ENCODE measurements at regions not wholly inside any gene's neighbourhood (a gene's known extent, or its start where the extent isn't known, plus 50 kb on each side); places are given as distances from the start of the nearest gene placed in this dataset.

DNA sequence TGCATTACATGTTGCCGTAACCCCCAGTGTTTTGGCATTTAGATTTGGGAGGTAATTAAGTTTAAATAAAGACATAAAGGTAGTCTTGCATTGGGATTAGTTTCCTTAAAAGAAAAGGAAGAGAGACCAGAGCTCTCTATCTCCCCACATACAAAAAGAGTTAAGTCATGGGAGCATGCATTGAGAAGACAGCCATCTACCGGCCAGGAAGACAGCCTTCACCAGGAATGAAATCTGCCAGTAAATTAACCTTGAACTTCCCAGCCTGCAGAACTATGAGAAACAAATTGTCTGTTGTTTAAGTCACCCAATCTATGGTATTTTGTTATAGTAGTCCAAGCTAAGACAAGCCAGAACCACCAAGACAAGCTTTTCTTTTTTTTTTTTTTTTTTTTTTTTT lies 567.0 kb upstream of the CDH18 start:
- TF ChIP-seq EZH2 (IDR thresholded peaks at IDR 0.05; ENCODE audit: borderline replicate concordance, low read depth, low read length, severe bottlenecking): no peak
- TF ChIP-seq, protein P1, sequence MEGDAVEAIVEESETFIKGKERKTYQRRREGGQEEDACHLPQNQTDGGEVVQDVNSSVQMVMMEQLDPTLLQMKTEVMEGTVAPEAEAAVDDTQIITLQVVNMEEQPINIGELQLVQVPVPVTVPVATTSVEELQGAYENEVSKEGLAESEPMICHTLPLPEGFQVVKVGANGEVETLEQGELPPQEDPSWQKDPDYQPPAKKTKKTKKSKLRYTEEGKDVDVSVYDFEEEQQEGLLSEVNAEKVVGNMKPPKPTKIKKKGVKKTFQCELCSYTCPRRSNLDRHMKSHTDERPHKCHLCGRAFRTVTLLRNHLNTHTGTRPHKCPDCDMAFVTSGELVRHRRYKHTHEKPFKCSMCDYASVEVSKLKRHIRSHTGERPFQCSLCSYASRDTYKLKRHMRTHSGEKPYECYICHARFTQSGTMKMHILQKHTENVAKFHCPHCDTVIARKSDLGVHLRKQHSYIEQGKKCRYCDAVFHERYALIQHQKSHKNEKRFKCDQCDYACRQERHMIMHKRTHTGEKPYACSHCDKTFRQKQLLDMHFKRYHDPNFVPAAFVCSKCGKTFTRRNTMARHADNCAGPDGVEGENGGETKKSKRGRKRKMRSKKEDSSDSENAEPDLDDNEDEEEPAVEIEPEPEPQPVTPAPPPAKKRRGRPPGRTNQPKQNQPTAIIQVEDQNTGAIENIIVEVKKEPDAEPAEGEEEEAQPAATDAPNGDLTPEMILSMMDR (IDR thresholded peaks at IDR 0.05; ENCODE audit: borderline replicate concordance, extremely low read depth, low read length, poor library complexity, severe bottlenecking): no peak

Measured in DND-41 (cell line).